Left cardiac atrium (tissue), 4 donors: ENCODE measurements at regions not wholly inside any gene's neighbourhood (a gene's known extent, or its start where the extent isn't known, plus 50 kb on each side); places are given as distances from the start of the nearest gene placed in this dataset.
A peak's percentile ranks its signal among the peaks of the same experiment; 100 is the strongest.

Source experiments
- ATAC-seq, 2 donors: fragments of 200-7000 bp; cut with Tn5 transposase; one replicate each; pipeline ENCODE4 v1.9.1; 2020; ENCODE audit warnings: mild to moderate bottlenecking in 2 of 2, moderate library complexity in 2 of 2
- DNase-seq: peaks from one replicate; pipeline ENCODE4 v3.0.0-alpha.2; 2020
- intact Hi-C, 2 donors: fragments of 100-400 bp; cut with DNase I; formaldehyde crosslinking; loops; one replicate each; pipeline versions ENCODE4 v1.14.1 to v1.15.1; 2022 to 2023
- donor health status: DM: no; HTN: yes; CAD: no.
- donor health status: DM: no; HTN: yes; CAD: no; lungs with severe emphysema.
- donor health status: DM: yes; HTN: yes; CAD: no.
- donor health status: Dilated cardiomyopathy.

DNA sequence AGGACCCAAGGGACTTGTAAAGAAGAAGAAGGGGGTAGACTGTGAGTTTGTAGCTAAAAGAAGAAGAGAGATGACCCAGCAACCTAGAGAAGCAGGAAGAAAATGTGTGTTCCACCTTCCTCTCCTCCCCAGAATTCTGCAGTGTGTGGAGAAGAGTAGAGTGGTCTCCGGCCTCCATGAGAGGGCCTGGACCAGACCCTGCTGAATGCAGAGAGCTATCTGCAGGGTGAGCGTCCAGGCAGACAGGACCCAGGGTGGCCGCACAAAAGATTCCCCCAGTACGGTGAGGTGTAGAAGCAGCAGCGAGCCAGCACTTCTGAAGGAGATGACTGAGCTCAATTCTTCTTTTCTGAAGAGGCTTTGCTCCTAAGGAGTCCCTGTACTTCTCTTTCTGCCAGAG is 239.7 kb upstream of the ANKRD30A start:
- DNase-seq (no peak), ATAC-seq (no peak)
- intact Hi-C loops = no loop called here

DNA sequence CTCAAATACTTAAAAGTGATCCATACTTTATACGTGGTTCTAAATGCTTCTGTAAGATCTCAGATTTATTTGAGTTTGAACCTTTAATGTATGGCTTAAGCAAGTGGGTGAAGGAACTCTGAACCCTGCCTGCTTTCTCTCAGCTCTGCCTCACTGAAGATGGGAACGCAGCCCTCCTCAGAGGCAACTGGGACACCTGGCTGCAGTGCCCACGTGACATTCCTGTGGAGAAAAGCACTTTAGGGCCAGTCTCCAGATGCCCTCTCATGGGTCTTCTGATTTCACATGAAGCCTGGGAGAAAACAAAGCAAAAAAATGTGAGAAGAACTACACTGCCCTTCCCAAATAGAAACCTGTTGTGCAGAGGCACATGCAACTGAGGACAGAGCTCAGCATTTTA is 242.6 kb upstream of the ANKRD30A start:
- intact Hi-C loops = no loop called here
- DNase-seq = no peak

DNA sequence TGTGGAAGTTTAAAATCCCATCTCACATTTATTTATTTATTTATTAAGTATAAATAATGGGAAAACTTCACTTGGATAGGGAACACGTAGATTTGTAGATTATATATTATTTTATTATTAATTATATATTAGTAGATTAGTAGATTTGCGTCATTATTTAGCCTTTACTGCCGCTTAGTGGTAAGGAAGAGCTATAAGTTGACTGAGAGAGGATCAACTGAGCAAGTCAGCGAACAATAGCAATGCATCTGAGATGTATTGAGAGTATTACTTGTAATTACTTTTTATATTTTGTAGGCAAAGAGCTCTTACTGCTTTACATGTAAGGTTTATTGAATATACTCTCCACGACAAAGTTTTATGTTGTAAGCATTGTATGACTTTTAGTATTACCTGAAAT is 244.5 kb upstream of the ANKRD30A start:
- DNase-seq (no peak), ATAC-seq (no peak)
- intact Hi-C loops = no loop called here

More for the DNA sequence above, 242.6 kb upstream of the ANKRD30A start:
- no peak for ATAC-seq

GRCh38 chr10:36872702-36873393 is 252.6 kb upstream of the ANKRD30A start:
- ATAC-seq (no peak), DNase-seq (no peak)
- intact Hi-C loops = loop anchor here in 1 of 2 donors (10.0 kb wide), 1 partner anchor 1238 kb away; no protein-coding TSS in a partner anchor

DNA sequence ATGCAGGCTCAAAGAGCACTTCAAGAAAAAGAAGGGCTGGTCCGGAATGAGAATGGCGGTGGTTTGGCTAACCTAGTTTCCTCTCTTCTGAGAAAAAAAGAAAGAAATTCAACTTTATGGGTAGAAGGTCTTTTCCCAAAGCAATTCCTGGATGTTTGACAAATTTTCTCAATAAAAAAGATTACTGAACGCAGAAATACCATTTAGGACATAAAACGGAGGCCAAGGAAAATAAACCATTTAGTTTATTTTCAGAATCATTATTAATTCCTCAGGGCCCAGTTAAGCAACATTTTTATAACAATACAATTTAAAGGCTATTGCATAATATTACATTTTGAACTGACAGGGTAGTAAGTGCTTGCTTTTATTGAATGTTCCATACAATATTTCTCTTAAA is 284.6 kb upstream of the ANKRD30A start:
- DNase-seq (no peak), ATAC-seq (peak in 1 of 2 donors; percentile 55)
- intact Hi-C loops = no loop called here

DNA sequence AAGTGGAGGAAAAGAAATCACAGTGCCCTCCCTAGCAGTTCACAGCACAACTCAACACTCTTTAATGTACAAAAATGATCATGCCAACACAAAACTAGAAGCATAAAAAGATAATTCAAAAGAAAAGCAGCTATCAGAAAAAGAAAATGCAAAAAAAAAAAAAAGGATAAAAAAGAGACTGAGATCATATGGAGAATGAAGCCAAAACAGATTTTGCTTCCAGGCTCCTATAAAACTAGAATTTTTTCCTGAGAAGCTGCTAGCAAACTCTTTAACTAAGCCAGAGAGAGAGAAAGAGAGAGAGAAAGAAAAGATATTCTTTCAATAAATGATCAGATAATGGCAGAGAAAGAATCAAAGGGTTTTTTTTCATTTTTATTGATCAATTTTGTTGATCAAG is 288.0 kb upstream of the ANKRD30A start:
- ATAC-seq = no peak
- no peak for DNase-seq
- intact Hi-C loops = no loop called here

GRCh38 chr10:36819781-36820180 is 305.6 kb upstream of the ANKRD30A start:
- no peak for DNase-seq
- intact Hi-C loops = no loop called here
- ATAC-seq = no peak

DNA sequence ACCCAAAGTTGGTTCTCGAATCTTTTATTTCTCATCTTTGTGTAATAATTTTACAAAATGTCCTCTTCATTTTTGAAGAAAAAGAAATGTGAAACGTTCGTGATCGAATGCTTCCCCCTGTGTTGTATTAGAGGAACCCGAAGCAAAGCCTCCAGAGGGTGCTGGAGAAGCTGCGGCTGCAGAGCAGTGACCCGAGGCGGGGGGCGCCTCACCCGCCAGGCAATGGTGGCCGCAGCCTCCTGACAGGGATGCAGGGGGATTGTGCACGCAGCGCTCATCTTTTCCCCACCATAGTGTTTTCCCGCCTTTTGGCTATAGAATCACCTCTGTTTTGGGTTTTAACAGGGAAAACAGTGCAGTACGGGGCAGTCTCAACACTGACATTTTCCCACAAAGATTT is 307.5 kb upstream of the ANKRD30A start:
- ATAC-seq (no peak), DNase-seq (no peak)
- intact Hi-C loops = no loop called here

GRCh38 chr10:36808625-36809362 is 316.6 kb upstream of the ANKRD30A start:
- ATAC-seq (peak in 1 of 2 donors; percentile 58), DNase-seq (no peak)
- intact Hi-C loops = no loop called here

DNA sequence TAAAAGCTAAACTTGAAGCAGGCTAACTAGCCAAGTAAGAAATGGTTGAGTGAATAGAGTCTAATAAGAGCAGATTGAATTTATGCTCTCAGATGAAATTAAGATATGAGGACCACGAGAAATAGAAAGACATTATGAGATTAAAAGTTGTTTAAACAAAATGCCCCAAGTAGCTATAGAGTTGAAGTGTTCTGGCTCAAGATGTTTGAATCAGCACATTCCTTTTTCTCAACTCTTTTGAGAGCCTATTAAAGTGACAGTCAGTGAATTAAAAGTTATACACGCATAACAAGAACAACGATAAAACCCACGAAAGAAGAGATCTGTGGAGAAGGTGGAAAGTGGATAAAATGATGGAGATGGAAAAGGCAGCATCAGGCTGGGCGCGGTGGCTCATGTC is 322.2 kb upstream of the ANKRD30A start:
- intact Hi-C loops = no loop called here
- ATAC-seq = no peak
- no peak for DNase-seq

DNA sequence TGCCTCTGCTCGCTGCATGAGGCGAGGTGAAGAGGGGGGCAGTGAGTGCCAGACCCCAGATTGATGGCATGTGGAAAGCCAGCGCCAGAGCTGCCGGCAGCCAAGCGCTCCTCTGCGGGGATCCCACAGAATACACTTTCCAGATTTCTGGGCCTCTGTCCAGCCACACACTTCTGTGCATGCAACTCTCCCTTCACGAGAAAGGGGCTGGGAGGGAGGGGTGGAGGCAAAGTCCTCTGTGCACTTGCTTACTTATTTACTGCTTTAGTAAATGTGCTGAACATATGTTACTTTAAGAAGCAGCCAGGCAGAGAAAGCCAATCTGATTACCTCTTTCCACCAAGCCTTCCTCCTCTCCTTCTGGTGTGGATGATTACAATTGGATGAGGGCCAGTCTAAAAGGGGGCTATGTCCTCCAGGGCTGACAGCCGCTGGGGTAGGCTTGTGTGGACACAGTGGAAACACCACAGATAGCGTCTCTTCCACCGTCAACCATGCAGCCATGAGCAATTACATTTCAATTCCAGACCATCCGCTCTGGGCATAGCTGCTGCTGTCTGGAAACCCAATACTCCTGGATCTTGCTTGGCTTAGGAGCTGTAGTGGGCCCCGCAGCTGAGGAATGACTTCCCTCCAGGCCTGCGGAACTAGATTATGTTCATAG is 322.8 kb upstream of the ANKRD30A start:
- peak; percentile 74 to 86 for ATAC-seq
- DNase-seq = peak; percentile 29
- intact Hi-C loops = no loop called here

DNA sequence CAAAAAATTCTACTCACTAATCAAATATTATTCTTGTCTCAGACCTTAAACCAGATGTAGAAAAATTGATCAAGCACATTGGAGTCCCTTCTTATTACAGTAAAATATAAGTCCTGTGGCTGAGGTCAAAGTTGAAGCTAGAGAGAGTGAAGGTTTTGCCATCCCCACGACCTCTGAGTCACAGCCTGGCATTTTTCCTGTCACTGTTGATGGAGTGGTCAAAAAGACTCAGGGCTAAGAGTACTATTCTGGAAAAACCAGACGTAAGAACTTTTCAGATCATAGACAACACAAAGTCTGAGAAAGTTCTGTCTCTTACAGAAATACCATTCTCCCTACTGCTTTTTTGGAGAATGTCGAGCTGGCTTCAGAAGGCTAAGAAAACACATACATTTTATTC is 323.7 kb upstream of the ANKRD30A start:
- DNase-seq (no peak), ATAC-seq (no peak)
- intact Hi-C loops = loop anchor here in 1 of 2 donors (1.0 kb wide), 1 partner anchor 9 kb away; no protein-coding TSS in a partner anchor

DNA sequence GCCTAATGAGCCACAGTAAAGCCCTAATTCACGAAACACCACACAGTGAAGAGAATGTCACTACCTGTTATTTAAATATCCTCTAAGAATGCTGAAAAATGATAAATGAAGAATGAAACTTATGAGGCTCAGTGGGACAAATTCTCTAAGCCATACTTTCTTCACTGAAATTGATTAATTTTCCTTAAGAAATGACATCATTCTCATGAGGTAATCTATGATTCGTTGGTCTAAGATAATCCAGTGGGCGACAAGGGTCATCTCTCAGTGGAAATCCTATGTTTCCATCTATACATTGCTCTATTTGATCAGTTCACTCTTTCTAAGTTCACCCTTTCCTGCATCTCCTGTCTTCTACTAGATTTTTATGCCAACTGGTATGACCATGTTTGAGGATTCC is 330.4 kb upstream of the ANKRD30A start:
- ATAC-seq = no peak

DNA sequence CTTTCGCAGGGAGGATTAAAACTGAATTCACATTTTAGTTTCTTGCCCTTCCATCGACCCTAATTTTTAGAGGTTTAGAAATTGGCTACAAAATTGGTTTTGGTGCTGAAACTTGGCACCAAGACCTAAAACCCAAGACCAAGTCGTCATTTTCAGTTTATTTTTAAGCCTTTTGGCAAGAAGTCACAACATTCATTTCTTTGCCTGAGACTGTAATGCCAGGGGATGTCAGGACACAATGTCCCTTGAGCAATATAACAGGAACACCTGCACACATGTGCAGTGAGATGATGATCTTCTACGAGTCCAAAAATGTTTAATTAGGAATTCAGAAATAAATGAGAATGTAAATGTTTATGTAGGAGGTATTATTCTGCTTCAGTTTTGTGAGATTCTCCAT is 335.4 kb upstream of the ANKRD30A start:
- no peak for ATAC-seq
- DNase-seq = no peak
- intact Hi-C loops = no loop called here

More for the DNA sequence above, 330.4 kb upstream of the ANKRD30A start:
- intact Hi-C loops = no loop called here
- no peak for DNase-seq

- intact Hi-C loops = no loop called here
Observed at GRCh38 chr10:36788152-36788551, 337.2 kb upstream of the ANKRD30A start.

GRCh38 chr10:36783400-36783799 is 342.0 kb upstream of the ANKRD30A start:
- ATAC-seq = no peak
- no peak for DNase-seq
- intact Hi-C loops = no loop called here

More at GRCh38 chr10:36788152-36788551, 337.2 kb upstream of the ANKRD30A start:
- no peak for DNase-seq
- no peak for ATAC-seq

DNA sequence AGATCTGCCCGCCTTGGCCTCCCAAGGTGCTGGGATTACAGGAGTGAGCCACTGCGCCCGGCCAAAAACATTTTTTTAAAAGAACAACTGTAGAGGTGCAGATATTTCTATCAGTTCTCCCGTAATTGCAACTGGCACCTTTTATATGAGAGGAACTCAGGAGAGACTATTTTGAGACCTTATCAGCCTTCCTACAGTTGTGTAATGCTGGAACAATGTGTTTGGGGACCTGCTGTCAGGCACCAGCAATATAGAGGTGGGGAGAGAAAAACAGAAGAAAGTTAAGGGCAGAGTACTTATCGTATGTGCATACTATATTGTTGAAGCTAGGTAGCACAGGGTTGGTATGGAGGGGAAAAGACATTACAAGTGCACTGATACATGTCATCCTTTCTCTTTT is 343.8 kb upstream of the ANKRD30A start:
- intact Hi-C loops = no loop called here
- no peak for DNase-seq
- ATAC-seq = peak; percentile 63 to 72

GRCh38 chr10:36780158-36780557 is 345.2 kb upstream of the ANKRD30A start:
- DNase-seq (no peak), ATAC-seq (no peak)
- intact Hi-C loops = no loop called here

GRCh38 chr10:36779238-36779846 is 346.1 kb upstream of the ANKRD30A start:
- intact Hi-C loops = loop anchor here (2.0 to 5.0 kb wide), 2 partner anchors 1142 to 1145 kb away; no protein-coding TSS in a partner anchor

DNA sequence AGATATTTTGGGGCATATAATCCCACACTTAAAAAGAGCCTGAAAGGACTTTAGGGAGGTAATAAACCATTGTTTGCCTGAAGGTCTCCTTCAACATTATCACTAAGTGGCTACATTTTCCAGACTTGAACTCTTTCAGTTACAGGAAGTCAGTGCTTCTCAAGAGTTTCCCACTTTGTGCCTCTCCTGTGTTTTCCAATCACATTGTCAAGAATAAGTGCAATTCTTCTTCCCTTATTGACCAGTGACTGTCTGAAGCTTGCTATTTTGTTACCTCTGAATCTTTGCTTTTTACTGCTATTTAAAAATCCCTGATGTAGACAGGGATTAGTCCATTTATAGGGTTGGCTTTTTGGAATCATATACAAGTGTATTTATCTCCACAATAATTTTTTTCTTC is 346.7 kb upstream of the ANKRD30A start:
- intact Hi-C loops = loop anchor here (2.0 to 5.0 kb wide), 2 partner anchors 1141 to 1144 kb away; no protein-coding TSS in a partner anchor
- no peak for ATAC-seq

More at GRCh38 chr10:36779238-36779846, 346.1 kb upstream of the ANKRD30A start:
- DNase-seq (no peak), ATAC-seq (peak; percentile 95)

More for the DNA sequence above, 346.7 kb upstream of the ANKRD30A start:
- no peak for DNase-seq
